Fibroblast of skin of left quadriceps (primary cell): ENCODE measurements at regions not wholly inside any gene's neighbourhood (a gene's known extent, or its start where the extent isn't known, plus 50 kb on each side); places are given as distances from the start of the nearest gene placed in this dataset.
"Not testable (repeated sequence)": the region's sequence is repeated elsewhere in the genome, so short reads cannot be mapped to it uniquely, and the experiment has no call there.

ENCODE experiments used
- DNase-seq, 2 experiments: peaks; one replicate each; pipeline ENCODE4 v3.0.0-alpha.2; 2013; ENCODE audit warnings: low read depth in 2 of 2

- no peak for DNase-seq
Measured at GRCh38 chr11:42837994-42838393, 473.8 kb upstream of the API5 start.

GRCh38 chr11:42840176-42840829 lies 471.5 kb upstream of the API5 start:
- DNase-seq: no peak

- DNase-seq: no peak
Measured at GRCh38 chr11:42840860-42841259, 470.9 kb upstream of the API5 start.

GRCh38 chr11:42841556-42841955 lies 470.2 kb upstream of the API5 start:
- no peak for DNase-seq

GRCh38 chr11:42849362-42849761 lies 462.4 kb upstream of the API5 start:
- no peak for DNase-seq

GRCh38 chr11:42857344-42857743 lies 454.5 kb upstream of the API5 start:
- DNase-seq: no peak

- no peak for DNase-seq
Measured at GRCh38 chr11:42870480-42870879, 441.3 kb upstream of the API5 start.

GRCh38 chr11:42873800-42874405 lies 437.9 kb upstream of the API5 start:
- DNase-seq: not testable (repeated sequence)

- DNase-seq: not testable (repeated sequence)
Measured at GRCh38 chr11:42881335-42881734, 430.5 kb upstream of the API5 start.

GRCh38 chr11:42890773-42891172 lies 421.0 kb upstream of the API5 start:
- no peak for DNase-seq

GRCh38 chr11:42901084-42901483 lies 410.7 kb upstream of the API5 start:
- DNase-seq: no peak

GRCh38 chr11:42906226-42906625 lies 405.6 kb upstream of the API5 start:
- DNase-seq: no peak

- no peak for DNase-seq
Measured at GRCh38 chr11:42913731-42914130, 398.1 kb upstream of the API5 start.

- no peak for DNase-seq
Measured at GRCh38 chr11:42923651-42924050, 388.1 kb upstream of the API5 start.

GRCh38 chr11:42925916-42926315 lies 385.9 kb upstream of the API5 start:
- DNase-seq: no peak

- no peak for DNase-seq
Measured at GRCh38 chr11:42947405-42947804, 364.4 kb upstream of the API5 start.

- not testable (repeated sequence) for DNase-seq
Measured at GRCh38 chr11:42949738-42950376, 361.9 kb upstream of the API5 start.

GRCh38 chr11:42951266-42951665 lies 360.5 kb upstream of the API5 start:
- DNase-seq: no peak

- DNase-seq: no peak
Measured at GRCh38 chr11:42957831-42958230, 354.0 kb upstream of the API5 start.

- DNase-seq: no peak
Measured at GRCh38 chr11:42958635-42959034, 353.2 kb upstream of the API5 start.

GRCh38 chr11:42960521-42961088 lies 351.2 kb upstream of the API5 start:
- no peak for DNase-seq

- no peak for DNase-seq
Measured at GRCh38 chr11:42967653-42968052, 344.1 kb upstream of the API5 start.

GRCh38 chr11:42972741-42973140 lies 339.1 kb upstream of the API5 start:
- no peak for DNase-seq
